K562 (cell line): ENCODE measurements at regions not wholly inside any gene's neighbourhood (a gene's known extent, or its start where the extent isn't known, plus 50 kb on each side); places are given as distances from the start of the nearest gene placed in this dataset.

Experiments used
- ATAC-seq: fragments of 200-7000 bp; cut with Tn5 transposase; 3 replicates; pipeline ENCODE4 v1.9.1; 2020; ENCODE audit warnings: moderate library complexity
- BruUV-seq: library from RNA; stranded (reverse); fragments of 400-500 nt; replicated peaks from 2 replicates; lab custom pipeline; 2021; lab: Mats Ljungman, UMichigan
- CTCF ChIA-PET: fragments of 300-600 bp; formaldehyde crosslinking; extraction: SDS; loops from one replicate; lab custom pipeline; 2021; ENCODE audit warnings: low intra/inter-chr PET ratio; lab: Yijun Ruan, JAX
- POLR2A ChIA-PET: fragments of 300-600, 350-650 bp; sonication (Branson Sonifier 250); formaldehyde crosslinking; extraction: SDS; loops from one replicate; lab custom pipeline; 2021; ENCODE audit warnings: antibody characterized with exemption, inconsistent platforms; lab: Yijun Ruan, JAX
- DNase-seq, 4 experiments: peaks; one replicate each; pipeline versions ENCODE4 v3.0.0 to v3.0.0-alpha.2; 2011 to 2018; ENCODE audit warnings: low spot score in 3 of 4, mixed read lengths in 3 of 4; ENCODE audit errors: extremely low read depth in 1 of 4
- FAIRE-seq: peaks from 2 replicates; lab custom pipeline; 2011; peaks lifted over from hg19 to GRCh38; lab: Jason Lieb, UNC
- H2AFZ ChIP-seq: 2 replicates; pipeline ENCODE4 v1.6.0; 2011; ENCODE audit warnings: low read depth, low read length, control low read depth, inconsistent platforms
- H3K27ac ChIP-seq: fragments of 200-600 bp; 3 replicates; pipeline ENCODE4 v1.8.0; 2011; ENCODE audit warnings: low read depth, mild to moderate bottlenecking, control low read depth, inconsistent platforms, low read length, moderate library complexity, mixed read lengths; ENCODE audit errors: extremely low read depth
- H3K27me3 ChIP-seq, 2 experiments: fragments of 300-600 bp in 1 of 2; 2 replicates in 1 of 2; 3 replicates in 1 of 2; pipeline versions ENCODE4 v1.6.0 to v1.8.0; 2011; ENCODE audit warnings: inconsistent platforms in 2 of 2, low read length in 2 of 2, mild to moderate bottlenecking in 1 of 2, mixed read lengths in 1 of 2, moderate library complexity in 1 of 2; ENCODE audit not compliant: control insufficient read depth in 2 of 2, insufficient read depth in 2 of 2
- H3K36me3 ChIP-seq: fragments of 300-600 bp; 3 replicates; pipeline ENCODE4 v1.8.0; 2011; ENCODE audit warnings: mild to moderate bottlenecking, low read length, inconsistent platforms; ENCODE audit not compliant: control insufficient read depth, insufficient read depth
- H3K4me1 ChIP-seq, 2 experiments: fragments of 200-600 bp in 1 of 2; replicated peaks in 1 of 2; 2 replicates in 1 of 2; 3 replicates in 1 of 2; pipeline versions ENCODE4 v1.5.1 to v1.8.0; 2011; ENCODE audit warnings: inconsistent platforms in 2 of 2, low read length in 2 of 2, mild to moderate bottlenecking in 1 of 2, mixed read lengths in 1 of 2, moderate library complexity in 1 of 2; ENCODE audit not compliant: control insufficient read depth in 2 of 2, insufficient read depth in 2 of 2
- H3K4me2 ChIP-seq: 2 replicates; pipeline ENCODE4 v1.6.1; 2011; ENCODE audit warnings: low read length, control low read depth, inconsistent platforms, mixed read lengths; ENCODE audit not compliant: insufficient read depth
- H3K4me3 ChIP-seq: fragments of 200-600 bp; sonication (generic), shearing (Covaris generic); 2 replicates; pipeline ENCODE4 v1.5.1; 2016; ENCODE audit warnings: control low read depth, inconsistent platforms
- H3K79me2 ChIP-seq: fragments of 200-600 bp; 3 replicates; pipeline ENCODE4 v1.8.0; 2011; ENCODE audit warnings: low read length, inconsistent platforms; ENCODE audit not compliant: control insufficient read depth, insufficient read depth
- H3K9ac ChIP-seq, 2 experiments: 2 replicates each; pipeline versions ENCODE4 v1.6.0 to v1.6.1; 2011; ENCODE audit warnings: low read depth in 2 of 2, low read length in 2 of 2, control low read depth in 1 of 2, inconsistent platforms in 1 of 2, mild to moderate bottlenecking in 1 of 2, mixed read lengths in 1 of 2; ENCODE audit not compliant: insufficient read depth in 1 of 2
- H3K9me1 ChIP-seq: one replicate; pipeline ENCODE4 v1.6.0; 2011; ENCODE audit warnings: inconsistent platforms, mild to moderate bottlenecking, low read length, moderate library complexity; ENCODE audit not compliant: control insufficient read depth, insufficient read depth
- H3K9me3 ChIP-seq: replicated peaks from 2 replicates; pipeline ENCODE4 v1.5.1; 2011; ENCODE audit warnings: low read depth, low read length, inconsistent platforms; ENCODE audit not compliant: control insufficient read depth, insufficient read depth
- H4K20me1 ChIP-seq: replicated peaks from 2 replicates; pipeline ENCODE4 v1.6.1; 2011; ENCODE audit warnings: low read length, inconsistent platforms, mixed read lengths; ENCODE audit not compliant: control insufficient read depth, insufficient read depth
- BHLHE40 ChIP-seq: IDR thresholded peaks from 2 replicates; pipeline ENCODE4 v1.6.1; 2011; ENCODE audit warnings: low read length, improper control_type of control experiment
- DACH1 ChIP-seq: fragments of 450-650 bp; IDR thresholded peaks from 2 replicates; pipeline ENCODE4 v1.6.1; 2018; ENCODE audit not compliant: partially characterized antibody
- GTF2E2 ChIP-seq: fragments of 200-800 bp; sonication (Bioruptor generic); IDR thresholded peaks from 2 replicates; pipeline ENCODE4 v1.6.1; 2016; ENCODE audit warnings: missing genetic modification characterization, missing compliant biosample characterization
- JUN ChIP-seq, 2 experiments: sonication (generic) in 1 of 2; formaldehyde crosslinking in 1 of 2; IDR thresholded peaks; 2 replicates each; pipeline versions ENCODE4 v1.6.1 to v1.8.0; 2012 to 2022; ENCODE audit warnings: borderline replicate concordance in 2 of 2, mild to moderate bottlenecking in 2 of 2, improper control_type of control experiment in 1 of 2, low read depth in 1 of 2, low read length in 1 of 2, missing genetic modification reagents in 1 of 2
- KLF10 ChIP-seq: fragments of 250-450 bp; sonication (Bioruptor Pico); IDR thresholded peaks from 2 replicates; pipeline ENCODE4 v1.6.1; 2021; ENCODE audit warnings: matching md5 sums
- MEF2D ChIP-seq: conservative IDR thresholded peaks from 2 replicates; pipeline ENCODE4 v1.6.1; 2016; ENCODE audit warnings: low read depth, missing genetic modification characterization, missing compliant biosample characterization
- NCOA4 ChIP-seq: fragments of 450-650 bp; IDR thresholded peaks from 2 replicates; pipeline ENCODE4 v1.6.1; 2018; ENCODE audit warnings: mild to moderate bottlenecking; ENCODE audit not compliant: partially characterized antibody
- NCOR1 ChIP-seq: fragments of 450-650 bp; IDR thresholded peaks from 2 replicates; pipeline ENCODE4 v1.6.1; 2016; ENCODE audit warnings: mild to moderate bottlenecking, moderate library complexity
- POLR3A ChIP-seq: IDR thresholded peaks from 2 replicates; pipeline ENCODE4 v1.6.1; 2011; ENCODE audit warnings: borderline replicate concordance, mild to moderate bottlenecking, moderate library complexity; ENCODE audit not compliant: insufficient read length, insufficient read depth; ENCODE audit errors: extremely low read depth
- POLR3G ChIP-seq: IDR thresholded peaks from 2 replicates; pipeline ENCODE4 v1.6.1; 2011; ENCODE audit not compliant: insufficient read length, insufficient replicate concordance; ENCODE audit errors: extremely low read depth
- SAFB ChIP-seq: fragments of 200-400 bp; formaldehyde crosslinking; IDR thresholded peaks from 2 replicates; pipeline ENCODE4 v1.6.1; 2017; ENCODE audit warnings: low read depth, low read length, borderline replicate concordance
- TAF15 ChIP-seq: fragments of 200-400 bp; formaldehyde crosslinking; IDR thresholded peaks from 2 replicates; pipeline ENCODE4 v1.6.1; 2017; ENCODE audit warnings: mild to moderate bottlenecking, low read depth, low read length, moderate library complexity
- U2AF1 ChIP-seq: fragments of 200-400 bp; formaldehyde crosslinking; optimal IDR thresholded peaks from 2 replicates; pipeline ENCODE3; 2017; ENCODE audit warnings: mild to moderate bottlenecking, low read depth, low read length, moderate library complexity
- ZNF217 ChIP-seq: sonication (generic); formaldehyde crosslinking; IDR thresholded peaks from 2 replicates; pipeline ENCODE4 v1.8.0; 2022; ENCODE audit warnings: mild to moderate bottlenecking, missing genetic modification reagents
- ZNF764 ChIP-seq: fragments of 250-450 bp; sonication (Bioruptor Pico); IDR thresholded peaks from 2 replicates; pipeline ENCODE4 v1.4.0; 2020; ENCODE audit warnings: low read depth, mild to moderate bottlenecking, moderate library complexity
- WGBS: fragments of 100-300 bp; shearing (Covaris generic); methylation state at CpG from one replicate; pipeline ENCODE4 v1.1.6; 2016; ENCODE audit warnings: low coverage, mixed read lengths; ENCODE audit not compliant: insufficient coverage; ENCODE audit errors: missing lambda C conversion rate; 5-methylcytosine and 5-hydroxymethylcytosine counted together
- in situ Hi-C: fragments of 300-500 bp; cut with MboI; formaldehyde crosslinking; loops from 4 replicates; pipeline ENCODE4 v1.15.0; 2018; ENCODE audit warnings: inconsistent platforms, mixed read lengths
- intact Hi-C: fragments of 100-400 bp; cut with micrococcal nuclease; formaldehyde crosslinking; loops from 2 replicates; pipeline ENCODE4 v1.14.2; 2022
- TF ChIP-seq, protein P1 (sequence below), 2 experiments: fragments of 200-800 bp in 1 of 2; sonication (Bioruptor generic) in 1 of 2; sonication (generic) in 1 of 2; formaldehyde crosslinking in 1 of 2; IDR thresholded peaks in 1 of 2; conservative IDR thresholded peaks in 1 of 2; 2 replicates each; pipeline versions ENCODE4 v1.5.0 to v1.6.1; 2016 to 2020; ENCODE audit warnings: missing compliant biosample characterization in 1 of 2, missing genetic modification characterization in 1 of 2, missing genetic modification reagents in 1 of 2
- TF ChIP-seq, protein P2 (sequence below): fragments of 450-650 bp; conservative IDR thresholded peaks from 2 replicates; pipeline ENCODE4 v1.6.1; 2016; ENCODE audit warnings: missing genetic modification characterization, low read depth, mild to moderate bottlenecking, missing compliant biosample characterization, moderate library complexity
- TF ChIP-seq, protein P3 (sequence below): sonication (generic); formaldehyde crosslinking; IDR thresholded peaks from 2 replicates; pipeline ENCODE4 v1.8.0; 2022; ENCODE audit warnings: mild to moderate bottlenecking, missing genetic modification reagents

DNA sequence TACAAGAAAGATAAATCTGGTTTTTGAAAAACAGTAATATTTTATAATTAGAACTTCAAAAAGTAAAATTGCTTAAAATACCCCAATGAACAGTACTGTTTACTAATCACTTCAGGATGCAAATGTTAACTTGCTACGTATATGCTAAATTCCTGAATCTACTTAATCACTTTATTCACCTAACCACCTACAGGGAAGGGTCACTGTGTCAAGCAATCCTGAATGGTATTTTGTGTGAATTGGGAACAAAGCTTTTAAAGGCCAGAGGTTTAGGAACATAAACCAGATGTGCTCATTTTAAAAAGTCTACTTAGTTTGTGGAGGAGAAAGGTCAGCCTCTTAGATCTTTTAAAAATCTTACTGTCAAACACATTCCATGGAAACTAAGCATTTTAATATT is 1143.0 kb upstream of the ADGRL2 start (continued):
- TF ChIP-seq POLR3G, result no peak
- no peak for TF ChIP-seq JUN (IDR thresholded peaks at IDR 0.05; ENCODE audit: borderline replicate concordance, low read depth, low read length)
- no peak for TF ChIP-seq JUN (CRISPR knock-in tag; IDR thresholded peaks at IDR 0.05; ENCODE audit: borderline replicate concordance)
- no peak for TF ChIP-seq ZNF217
- no peak for TF ChIP-seq GTF2E2 (tag)
- no peak for TF ChIP-seq BHLHE40
- no peak for TF ChIP-seq POLR3A

DNA sequence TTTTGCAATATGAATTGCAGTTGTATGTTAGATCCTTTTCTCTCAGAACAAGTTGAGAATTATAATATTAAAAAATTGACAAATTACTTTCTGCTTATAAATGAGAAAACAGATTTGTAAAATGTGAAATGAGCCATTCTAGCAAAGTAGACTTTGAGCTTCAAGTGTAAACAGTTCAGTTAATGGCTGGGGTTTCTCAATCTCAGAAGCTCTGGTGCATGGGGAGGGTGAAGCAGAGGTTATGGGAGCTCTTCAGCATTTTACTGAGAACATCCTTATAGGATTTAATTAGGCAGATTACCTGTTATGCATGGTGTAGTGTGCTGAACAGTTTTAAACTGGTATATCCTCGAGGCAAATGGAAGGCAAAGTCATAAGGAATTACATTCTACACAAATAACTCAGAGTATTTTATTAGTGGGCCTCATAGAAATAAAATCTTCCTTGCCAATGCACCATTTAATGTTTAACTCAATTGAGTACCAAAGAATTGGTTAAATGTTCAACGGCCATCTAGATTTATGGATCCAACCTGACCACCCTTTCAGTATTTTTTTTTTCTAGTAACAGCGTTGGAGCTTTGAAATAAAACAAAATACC is 1143.6 kb upstream of the ADGRL2 start:
- ATAC-seq, result no peak
- no peak overlapping the region for H2AFZ ChIP-seq
- no peaks in the 10 kb centered on the region for H3K79me2 ChIP-seq
- intact Hi-C loops (no loop called here), in situ Hi-C loops (no loop called here)
- no peak overlapping the region for H3K4me2 ChIP-seq
- no peaks in the 10 kb centered on the region for H3K36me3 ChIP-seq
- TF ChIP-seq ZNF764 (CRISPR knock-in tag), result no peak
- TF ChIP-seq NCOA4, result no peak
- TF ChIP-seq SAFB, result no peak
- no peak for TF ChIP-seq NCOR1
- TF ChIP-seq U2AF1, result no peak
- TF ChIP-seq KLF10 (CRISPR knock-in tag), result no peak
- TF ChIP-seq, protein P1, sequence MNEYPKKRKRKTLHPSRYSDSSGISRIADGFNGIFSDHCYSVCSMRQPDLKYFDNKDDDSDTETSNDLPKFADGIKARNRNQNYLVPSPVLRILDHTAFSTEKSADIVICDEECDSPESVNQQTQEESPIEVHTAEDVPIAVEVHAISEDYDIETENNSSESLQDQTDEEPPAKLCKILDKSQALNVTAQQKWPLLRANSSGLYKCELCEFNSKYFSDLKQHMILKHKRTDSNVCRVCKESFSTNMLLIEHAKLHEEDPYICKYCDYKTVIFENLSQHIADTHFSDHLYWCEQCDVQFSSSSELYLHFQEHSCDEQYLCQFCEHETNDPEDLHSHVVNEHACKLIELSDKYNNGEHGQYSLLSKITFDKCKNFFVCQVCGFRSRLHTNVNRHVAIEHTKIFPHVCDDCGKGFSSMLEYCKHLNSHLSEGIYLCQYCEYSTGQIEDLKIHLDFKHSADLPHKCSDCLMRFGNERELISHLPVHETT (CRISPR knock-in tag; conservative IDR thresholded peaks at IDR 0.05 in 1 of 2, IDR thresholded peaks at IDR 0.05 in 1 of 2), result no peak
- TF ChIP-seq MEF2D (tag), result no peak
- TF ChIP-seq, protein P2, sequence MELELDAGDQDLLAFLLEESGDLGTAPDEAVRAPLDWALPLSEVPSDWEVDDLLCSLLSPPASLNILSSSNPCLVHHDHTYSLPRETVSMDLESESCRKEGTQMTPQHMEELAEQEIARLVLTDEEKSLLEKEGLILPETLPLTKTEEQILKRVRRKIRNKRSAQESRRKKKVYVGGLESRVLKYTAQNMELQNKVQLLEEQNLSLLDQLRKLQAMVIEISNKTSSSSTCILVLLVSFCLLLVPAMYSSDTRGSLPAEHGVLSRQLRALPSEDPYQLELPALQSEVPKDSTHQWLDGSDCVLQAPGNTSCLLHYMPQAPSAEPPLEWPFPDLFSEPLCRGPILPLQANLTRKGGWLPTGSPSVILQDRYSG (tag), result no peak
- TF ChIP-seq, protein P3, sequence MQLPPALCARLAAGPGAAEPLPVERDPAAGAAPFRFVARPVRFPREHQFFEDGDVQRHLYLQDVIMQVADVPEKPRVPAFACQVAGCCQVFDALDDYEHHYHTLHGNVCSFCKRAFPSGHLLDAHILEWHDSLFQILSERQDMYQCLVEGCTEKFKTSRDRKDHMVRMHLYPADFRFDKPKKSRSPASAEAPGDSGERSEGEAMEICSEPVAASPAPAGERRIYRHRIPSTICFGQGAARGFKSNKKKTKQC (CRISPR knock-in tag), result no peak
- no peak for TF ChIP-seq TAF15
- TF ChIP-seq DACH1, result no peak
- TF ChIP-seq POLR3G, result no peak
- ChIA-PET CTCF (no interaction called here), POLR2A (no interaction called here)
- no peaks in the 10 kb centered on the region for H3K4me1 ChIP-seq
- no peak overlapping the region for H3K4me3 ChIP-seq
- DNase-seq, result no peak
- no peaks in the 10 kb centered on the region for H4K20me1 ChIP-seq
- WGBS, result 0% methylated on average over 3 of the region's 3 CpGs
- no peaks in the 10 kb centered on the region; the same call in 1 of the 2 replicates for H3K9me3 ChIP-seq
- no peak overlapping the region for H3K9ac ChIP-seq
- BruUV-seq, result no TSS peak
- FAIRE-seq, result no peak
- no peaks in the 10 kb centered on the region for H3K9me1 ChIP-seq
- H3K27ac ChIP-seq, result no peak overlapping the region
- no peaks in the 10 kb centered on the region for H3K27me3 ChIP-seq
